GM12878 (cell line): ENCODE measurements at regions not wholly inside any gene's neighbourhood (a gene's known extent, or its start where the extent isn't known, plus 50 kb on each side); places are given as distances from the start of the nearest gene placed in this dataset.

ENCODE experiments used
- ATAC-seq: fragments of 200-7000 bp; cut with Tn5 transposase; 3 replicates; pipeline ENCODE4 v1.9.1; 2020; ENCODE audit warnings: mild to moderate bottlenecking, moderate library complexity
- BruUV-seq: library from RNA; stranded (reverse); fragments of 400-500 nt; replicated peaks from 2 replicates; lab custom pipeline; 2021; lab: Mats Ljungman, UMichigan
- CTCF ChIA-PET: fragments of 300-600 bp; sonication (Branson Sonifier 250); formaldehyde crosslinking; extraction: SDS; loops from one replicate; lab custom pipeline; 2021; ENCODE audit warnings: inconsistent platforms; lab: Yijun Ruan, JAX
- POLR2A ChIA-PET: fragments of 350-600 bp; formaldehyde crosslinking; extraction: SDS; loops from one replicate; lab custom pipeline; 2021; ENCODE audit warnings: inconsistent platforms; lab: Charles Lee
- RAD21 ChIA-PET: fragments of 300-600 bp; sonication (Branson Sonifier 250); formaldehyde crosslinking; loops from one replicate; lab custom pipeline; 2023; ENCODE audit warnings: antibody characterized with exemption; ENCODE audit not compliant: unreplicated experiment; lab: Charles Lee
- SMC1A ChIA-PET: fragments of 300-600 bp; sonication (Branson Sonifier 250); formaldehyde crosslinking; loops from one replicate; lab custom pipeline; 2023; ENCODE audit not compliant: unreplicated experiment, uncharacterized antibody; lab: Charles Lee
- DNase-seq: peaks from one replicate; pipeline ENCODE4 v3.0.0-alpha.2; 2011; ENCODE audit warnings: low read depth, low spot score
- FAIRE-seq: peaks from 3 replicates; lab custom pipeline; 2011; peaks lifted over from hg19 to GRCh38; lab: Jason Lieb, UNC
- H2AFZ ChIP-seq: 2 replicates; pipeline ENCODE4 v1.6.0; 2011; ENCODE audit warnings: low read depth, low read length, control low read depth; ENCODE audit not compliant: control insufficient read depth
- H3K27ac ChIP-seq: 2 replicates; pipeline ENCODE4 v1.5.1; 2011; ENCODE audit warnings: control low read depth; ENCODE audit not compliant: control insufficient read depth, insufficient read depth
- H3K27me3 ChIP-seq, 2 experiments: replicated peaks in 1 of 2; 2 replicates each; pipeline versions ENCODE4 v1.6.0 to v1.6.1; 2011; ENCODE audit warnings: low read length in 1 of 2; ENCODE audit not compliant: control insufficient read depth in 2 of 2, insufficient read depth in 2 of 2
- H3K36me3 ChIP-seq, 2 experiments: 2 replicates each; pipeline ENCODE4 v1.5.1; 2011; ENCODE audit warnings: low read length in 1 of 2; ENCODE audit not compliant: control insufficient read depth in 2 of 2, insufficient read depth in 2 of 2
- H3K4me1 ChIP-seq: 2 replicates; pipeline ENCODE4 v1.6.1; 2011; ENCODE audit warnings: mild to moderate bottlenecking, low read length, moderate library complexity, mixed read lengths; ENCODE audit not compliant: control insufficient read depth, insufficient read depth
- H3K4me2 ChIP-seq: 2 replicates; pipeline ENCODE4 v1.6.0; 2011; ENCODE audit warnings: control low read depth; ENCODE audit not compliant: control insufficient read depth, insufficient read depth
- H3K4me3 ChIP-seq: fragments of 200-600 bp; sonication (generic); 2 replicates; pipeline ENCODE4 v1.5.1; 2016
- H3K79me2 ChIP-seq: 2 replicates; pipeline ENCODE4 v1.6.0; 2011; ENCODE audit warnings: low read length; ENCODE audit not compliant: control insufficient read depth, insufficient read depth
- H3K9ac ChIP-seq: 2 replicates; pipeline ENCODE4 v1.8.0; 2011; ENCODE audit warnings: low read length, control low read depth, mixed read lengths; ENCODE audit not compliant: control insufficient read depth, insufficient read depth
- H3K9me3 ChIP-seq: replicated peaks from 3 replicates; pipeline ENCODE4 v1.5.1; 2011; ENCODE audit warnings: mild to moderate bottlenecking, low read length; ENCODE audit not compliant: control insufficient read depth, insufficient read depth
- H4K20me1 ChIP-seq: 2 replicates; pipeline ENCODE4 v1.6.0; 2011; ENCODE audit not compliant: control insufficient read depth, insufficient read depth
- ESRRA ChIP-seq: IDR thresholded peaks from 2 replicates; pipeline ENCODE4 v1.6.1; 2012; ENCODE audit warnings: mild to moderate bottlenecking, low read length, improper control_type of control experiment
- HDGF ChIP-seq: fragments of 450-650 bp; IDR thresholded peaks from 2 replicates; pipeline ENCODE4 v1.6.1; 2016; ENCODE audit warnings: antibody characterized with exemption
- MEF2B ChIP-seq: fragments of 450-650 bp; IDR thresholded peaks from 2 replicates; pipeline ENCODE4 v1.6.1; 2018; ENCODE audit warnings: mild to moderate bottlenecking, moderate library complexity; ENCODE audit not compliant: partially characterized antibody, poor library complexity, severe bottlenecking
- NFIC ChIP-seq: IDR thresholded peaks from 2 replicates; pipeline ENCODE4 v1.6.1; 2012; ENCODE audit warnings: low read depth, mild to moderate bottlenecking, inconsistent platforms, low read length, moderate library complexity
- PKNOX1 ChIP-seq: fragments of 450-650 bp; IDR thresholded peaks from 2 replicates; pipeline ENCODE4 v1.6.1; 2016; ENCODE audit warnings: mild to moderate bottlenecking
- REST ChIP-seq: IDR thresholded peaks from 2 replicates; pipeline ENCODE4 v1.6.1; 2012; ENCODE audit warnings: mild to moderate bottlenecking, low read depth, low read length
- RFX5 ChIP-seq: IDR thresholded peaks from 2 replicates; pipeline ENCODE4 v1.6.1; 2011; ENCODE audit warnings: low read depth, low read length, improper control_type of control experiment
- TCF12 ChIP-seq: IDR thresholded peaks from 2 replicates; pipeline ENCODE4 v1.6.1; 2011; ENCODE audit warnings: low read depth, mild to moderate bottlenecking, low read length
- ZBED1 ChIP-seq: IDR thresholded peaks from 2 replicates; pipeline ENCODE4 v1.6.1; 2016; ENCODE audit warnings: borderline replicate concordance
- WGBS: methylation state at CpG from one replicate; pipeline ENCODE4 v1.1.6; 2016; ENCODE audit warnings: low lambda C conversion rate; ENCODE audit not compliant: insufficient replicate concordance, insufficient coverage; ENCODE audit errors: missing lambda C conversion rate; 5-methylcytosine and 5-hydroxymethylcytosine counted together
- in situ Hi-C: fragments of 300-500 bp; cut with MboI; formaldehyde crosslinking; loops from 9 replicates; pipeline ENCODE4 v1.14.3; 2018; ENCODE audit warnings: mixed read lengths
- intact Hi-C: fragments of 100-400 bp; cut with micrococcal nuclease; formaldehyde crosslinking; loops from one replicate; pipeline ENCODE4 v1.14.2; 2022; ENCODE audit not compliant: unreplicated experiment

- ChIA-PET CTCF (no interaction called here), RAD21 (no interaction called here), SMC1A (no interaction called here), POLR2A (no interaction called here)
- in situ Hi-C loops (no loop called here), intact Hi-C loops (no loop called here)
- H3K4me3 ChIP-seq: no peak overlapping the region
- no peaks in the 10 kb centered on the region for H3K27me3 ChIP-seq
- ATAC-seq (no peak), DNase-seq (no peak), FAIRE-seq (no peak)
- H3K4me1 ChIP-seq: no peaks in the 10 kb centered on the region
- no peaks in the 10 kb centered on the region for H3K9me3 ChIP-seq
- H4K20me1 ChIP-seq: no peaks in the 10 kb centered on the region
- no peak overlapping the region for H3K27ac ChIP-seq
- H3K79me2 ChIP-seq: no peaks in the 10 kb centered on the region
- H3K4me2 ChIP-seq: no peak overlapping the region
- H2AFZ ChIP-seq: no peak overlapping the region
- H3K9ac ChIP-seq: no peak overlapping the region
- BruUV-seq: no TSS peak
- TF ChIP-seq MEF2B (no peak), RFX5 (no peak), ESRRA (no peak), NFIC (no peak), REST (no peak), PKNOX1 (no peak), ZBED1 (no peak), TCF12 (no peak), HDGF (no peak)
- WGBS: 36% methylated on average over 9 of the region's 9 CpGs
- no peaks in the 10 kb centered on the region for H3K36me3 ChIP-seq
These were observed 514.0 kb downstream of the TBC1D22A start for GRCh38 chr22:47276450-47276820.
